NCI-H82 (cell line): ENCODE measurements at regions not wholly inside any gene's neighbourhood (a gene's known extent, or its start where the extent isn't known, plus 50 kb on each side); places are given as distances from the start of the nearest gene placed in this dataset.
"Not testable (repeated sequence)": the region's sequence is repeated elsewhere in the genome, so short reads cannot be mapped to it uniquely, and the experiment has no call there.

Experiments
- DNase-seq: peaks from one replicate; lab custom pipeline; 2025; lab: John Stamatoyannopoulos, UW

DNA sequence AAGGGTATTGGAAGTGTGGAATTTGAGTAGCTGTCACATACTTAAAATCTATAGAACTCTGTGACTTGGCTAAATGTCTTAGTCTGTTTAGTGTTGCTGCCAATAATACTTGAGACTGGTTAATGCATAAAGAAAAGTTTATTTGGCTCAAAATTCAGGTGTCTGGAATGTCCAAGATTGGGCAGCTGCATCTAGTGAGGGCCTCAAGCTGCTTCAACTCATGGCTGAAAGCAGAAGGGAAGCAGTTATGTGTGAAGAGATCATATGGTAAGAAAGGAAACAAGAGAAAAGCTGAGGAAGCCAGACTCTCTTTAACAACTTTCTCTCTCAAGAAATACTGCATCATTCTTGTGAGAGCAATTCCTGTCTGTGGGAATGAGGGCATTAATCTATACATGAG is 1043.3 kb upstream of the CDH6 start:
- DNase-seq = no peak

DNA sequence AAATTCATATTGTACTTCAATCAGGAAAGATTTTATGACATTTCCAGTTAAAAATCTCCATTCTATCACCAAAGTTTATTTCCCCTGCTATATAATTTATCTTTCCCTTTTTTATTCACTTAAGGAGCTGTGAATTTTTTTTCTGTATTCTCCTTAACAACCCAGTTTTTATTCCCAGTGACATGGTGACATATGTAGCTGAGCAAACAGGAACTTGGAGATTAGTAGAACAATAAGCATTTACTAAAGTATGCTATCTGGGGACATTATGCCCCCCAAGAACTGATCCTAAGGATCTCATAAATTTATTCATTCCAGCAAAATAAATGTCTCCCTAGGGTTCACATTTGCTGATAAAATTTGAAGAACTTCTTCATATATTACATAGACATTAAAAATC is 1044.0 kb upstream of the CDH6 start:
- no peak for DNase-seq

DNA sequence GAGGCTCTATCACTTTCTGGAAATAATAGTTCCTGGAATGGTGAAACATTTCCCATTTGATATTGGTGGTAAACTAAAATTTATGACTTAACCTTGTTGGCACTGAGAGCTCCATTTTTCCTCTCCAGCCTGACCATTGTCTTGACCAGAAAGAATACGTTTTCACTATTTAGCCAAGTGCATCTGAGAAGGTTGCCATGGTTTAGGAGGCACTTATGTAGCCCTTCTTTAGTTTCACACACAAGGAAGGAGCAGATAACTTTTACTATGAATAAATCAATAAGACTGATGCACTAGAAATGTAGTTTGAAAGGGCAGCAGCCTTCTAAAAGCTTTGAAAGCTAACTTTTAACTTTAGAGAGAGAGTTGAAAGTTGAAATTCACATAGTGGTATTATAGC is 1045.5 kb upstream of the CDH6 start:
- no peak for DNase-seq

- DNase-seq = not testable (repeated sequence)
These were observed 1049.4 kb upstream of the CDH6 start for GRCh38 chr5:30144059-30144458.

DNA sequence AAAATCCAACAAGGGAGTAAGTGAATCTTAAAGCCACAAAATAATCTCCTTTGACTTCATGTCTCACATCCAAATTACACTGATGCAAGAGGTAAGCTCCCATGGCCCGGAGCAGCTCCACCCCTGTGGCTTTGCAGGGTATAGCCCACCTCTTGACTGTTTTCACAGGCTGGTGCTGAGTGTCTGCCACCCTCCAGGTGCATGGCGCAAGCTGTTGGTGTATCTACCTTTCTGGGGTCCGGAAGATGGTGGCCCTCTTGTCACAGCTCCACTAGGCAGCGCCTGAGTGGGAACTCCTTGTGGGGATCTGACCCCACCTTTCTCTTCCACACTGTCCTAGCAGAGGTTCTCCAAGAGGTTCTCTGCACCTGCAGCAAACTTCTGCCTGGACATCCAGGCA is 1051.1 kb upstream of the CDH6 start:
- no peak for DNase-seq

DNA sequence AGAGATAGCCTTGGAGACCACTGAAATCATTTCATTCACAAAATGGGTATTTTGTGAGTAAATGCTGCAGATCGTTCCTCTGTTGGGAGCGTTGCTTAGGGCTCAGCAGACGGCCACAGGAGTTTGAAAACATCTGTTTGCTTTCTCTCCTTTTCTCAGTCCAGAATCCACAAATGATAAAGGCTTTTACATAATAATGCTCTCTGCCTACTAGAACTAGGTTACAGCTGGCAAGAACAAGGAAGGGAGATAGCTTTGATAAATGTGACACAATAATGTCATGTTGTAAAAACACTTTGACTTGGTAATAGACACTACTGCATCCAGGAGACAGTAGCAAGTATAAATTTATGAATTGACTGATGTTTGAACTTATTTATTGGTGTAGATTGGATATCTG is 1072.4 kb upstream of the CDH6 start:
- no peak for DNase-seq

DNA sequence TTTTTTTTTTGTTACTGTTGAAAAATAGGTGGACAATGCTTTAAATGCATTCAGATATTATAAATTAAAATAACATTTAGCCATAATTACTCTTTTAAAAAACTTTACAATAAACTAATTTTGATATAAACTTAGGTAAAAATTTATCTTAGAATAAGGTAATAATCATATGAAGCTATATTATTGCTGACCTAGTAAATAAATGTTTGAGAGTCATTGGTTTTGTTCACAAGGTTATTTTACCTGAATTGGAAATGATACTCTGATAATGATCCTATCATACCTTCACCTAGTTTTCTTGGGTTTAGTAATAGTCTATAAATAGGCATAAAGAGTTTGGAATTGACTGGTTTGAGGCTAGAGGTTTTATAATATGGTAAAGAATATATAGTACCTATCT is 1076.4 kb upstream of the CDH6 start:
- no peak for DNase-seq

GRCh38 chr5:30113542-30113941 is 1079.9 kb upstream of the CDH6 start:
- DNase-seq = no peak

DNA sequence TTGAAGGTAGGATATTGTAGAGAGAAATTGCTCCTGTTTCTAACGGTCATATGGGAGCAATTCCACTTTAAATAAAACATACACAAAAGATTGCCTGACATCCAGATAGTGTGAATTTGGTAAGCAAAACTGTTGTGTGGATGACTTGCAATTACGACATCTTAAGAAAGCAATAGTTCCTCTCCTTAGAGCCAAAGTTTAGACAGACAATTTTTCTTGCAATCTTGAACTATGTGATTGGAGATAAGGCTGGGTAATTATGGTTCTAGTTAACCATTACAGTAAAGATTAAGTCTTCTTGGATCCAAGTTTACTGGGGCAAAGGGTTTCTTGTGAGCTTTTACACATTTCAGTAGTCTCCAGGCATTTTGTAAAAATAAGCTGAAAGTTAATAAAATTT is 1080.6 kb upstream of the CDH6 start:
- DNase-seq = no peak

DNA sequence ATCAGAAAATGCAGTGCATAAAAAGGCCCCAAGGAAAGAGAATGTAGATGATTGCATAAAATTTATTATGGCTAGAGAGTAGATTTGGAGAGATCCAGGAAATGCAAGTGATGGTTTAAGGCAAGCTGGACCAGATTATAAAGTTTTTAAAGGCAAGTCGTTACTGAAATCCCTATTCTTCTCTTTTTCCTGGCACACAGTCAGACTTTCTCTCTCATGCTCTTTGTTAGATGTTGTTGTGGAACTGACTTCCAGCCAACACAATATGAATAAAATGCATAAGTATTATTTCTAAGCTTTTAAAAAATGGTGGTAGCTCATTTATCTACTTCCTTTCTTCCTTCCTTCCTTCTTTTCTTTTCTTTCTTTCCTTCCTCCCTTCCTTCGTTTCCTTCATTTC is 1085.4 kb upstream of the CDH6 start:
- DNase-seq = no peak

DNA sequence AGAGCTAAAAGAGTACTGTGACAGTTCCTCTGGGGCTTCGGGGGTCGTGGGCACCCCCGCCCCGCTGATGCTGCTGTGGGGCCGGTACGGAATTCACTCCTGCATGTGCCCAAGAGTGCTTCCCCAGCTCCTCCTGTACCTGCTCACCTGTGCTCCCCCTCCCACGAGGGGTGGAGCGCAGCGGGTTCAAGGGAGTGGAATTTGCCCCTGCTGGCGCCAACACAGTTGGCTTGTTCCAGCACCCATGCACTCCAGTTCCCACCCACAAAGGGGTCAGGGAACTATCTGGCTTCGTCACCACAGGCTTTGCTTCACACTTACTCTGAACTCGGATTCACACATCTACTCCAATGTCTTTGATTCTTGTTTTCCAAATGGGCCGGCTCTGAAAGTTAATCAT is 1086.9 kb upstream of the CDH6 start:
- DNase-seq = no peak

- no peak for DNase-seq
These were observed 1088.5 kb upstream of the CDH6 start for GRCh38 chr5:30104872-30105596.

DNA sequence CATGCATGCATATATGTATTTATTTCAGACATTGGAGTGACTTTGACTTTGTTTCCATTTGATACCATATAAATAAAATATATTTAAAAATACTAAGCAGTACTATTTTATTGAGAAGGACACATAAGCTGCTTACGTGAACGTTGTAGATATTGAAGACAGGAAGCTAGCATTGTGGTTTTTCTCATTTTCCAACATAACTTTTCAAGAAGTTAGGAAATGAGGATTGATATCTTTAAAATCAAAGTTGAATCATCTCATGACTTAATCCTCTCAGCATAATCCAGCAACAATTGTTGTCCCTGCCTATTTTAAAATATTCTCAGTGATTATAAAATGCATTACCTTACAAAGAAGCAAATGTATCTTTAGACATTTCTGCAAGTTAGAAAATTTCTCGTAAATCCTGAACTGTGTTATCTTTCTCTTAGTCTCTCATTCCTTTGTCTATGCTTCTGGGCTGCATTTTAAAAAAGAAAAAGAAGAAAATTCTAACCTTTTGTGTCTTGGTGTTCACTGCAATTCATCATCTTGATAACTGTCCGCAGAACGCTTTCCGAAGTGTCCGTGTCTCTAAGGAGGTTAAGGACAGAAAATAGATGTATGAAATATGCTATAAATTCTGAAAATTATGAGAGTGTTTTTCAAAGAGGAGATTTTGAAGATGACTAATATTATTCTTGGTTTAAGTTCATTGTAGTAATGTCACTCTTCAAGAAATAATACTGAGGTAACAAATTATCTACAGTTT is 1089.9 kb upstream of the CDH6 start:
- DNase-seq = no peak

DNA sequence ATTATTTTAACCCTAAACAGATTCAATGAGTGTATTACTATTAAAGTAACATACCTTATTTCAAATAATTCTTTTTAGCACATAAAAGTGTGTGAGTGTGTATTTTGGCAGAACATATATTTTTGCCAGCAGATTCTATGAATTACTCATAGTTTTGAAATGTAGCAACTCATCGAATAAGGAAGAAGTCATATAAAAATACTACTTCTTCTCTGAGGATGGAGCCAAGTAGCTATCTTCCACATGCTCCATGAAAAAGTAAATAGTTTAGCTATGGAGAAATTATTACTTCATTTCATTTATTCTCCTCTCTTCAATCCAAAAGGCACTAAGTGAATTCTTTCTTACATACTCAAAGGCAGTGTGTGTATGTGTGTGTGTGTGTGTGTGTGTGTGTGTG is 1090.4 kb upstream of the CDH6 start:
- no peak for DNase-seq

DNA sequence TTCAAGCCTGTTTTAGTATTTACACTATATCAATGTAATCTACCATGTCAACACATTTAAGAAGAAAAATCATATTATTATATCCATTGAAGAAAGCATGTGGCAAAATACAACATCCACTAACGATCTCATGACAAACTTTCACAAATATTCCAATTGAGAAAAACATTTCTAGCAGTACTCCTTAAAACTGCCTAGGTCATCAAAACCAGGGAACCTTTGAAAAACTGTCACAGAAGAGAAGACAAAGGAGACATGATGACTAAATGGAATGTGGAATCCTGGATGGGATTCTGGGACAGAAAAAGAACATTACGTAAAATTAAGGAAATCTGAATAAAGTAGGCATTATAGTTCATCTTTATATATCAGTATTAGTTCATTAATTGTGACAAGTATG is 1091.3 kb upstream of the CDH6 start:
- no peak for DNase-seq

DNA sequence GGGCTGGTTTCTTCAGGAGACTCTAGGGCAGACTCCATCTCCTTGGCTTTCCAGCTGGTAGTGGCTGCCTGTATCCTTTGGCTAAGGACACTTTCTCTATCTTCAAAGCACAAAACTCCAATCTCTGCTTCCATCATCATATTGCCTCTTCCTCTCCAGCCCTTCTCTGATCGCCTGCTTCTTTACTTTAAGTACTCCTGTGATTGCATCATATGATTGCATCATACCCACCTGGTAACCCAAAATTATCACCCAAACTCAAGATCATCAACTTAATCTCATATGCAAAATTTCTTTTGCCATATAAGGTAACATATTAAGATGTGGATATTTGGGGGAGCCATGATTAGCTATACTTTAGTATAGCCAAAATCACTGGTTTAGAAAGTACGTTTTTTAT is 1092.6 kb upstream of the CDH6 start:
- no peak for DNase-seq

DNA sequence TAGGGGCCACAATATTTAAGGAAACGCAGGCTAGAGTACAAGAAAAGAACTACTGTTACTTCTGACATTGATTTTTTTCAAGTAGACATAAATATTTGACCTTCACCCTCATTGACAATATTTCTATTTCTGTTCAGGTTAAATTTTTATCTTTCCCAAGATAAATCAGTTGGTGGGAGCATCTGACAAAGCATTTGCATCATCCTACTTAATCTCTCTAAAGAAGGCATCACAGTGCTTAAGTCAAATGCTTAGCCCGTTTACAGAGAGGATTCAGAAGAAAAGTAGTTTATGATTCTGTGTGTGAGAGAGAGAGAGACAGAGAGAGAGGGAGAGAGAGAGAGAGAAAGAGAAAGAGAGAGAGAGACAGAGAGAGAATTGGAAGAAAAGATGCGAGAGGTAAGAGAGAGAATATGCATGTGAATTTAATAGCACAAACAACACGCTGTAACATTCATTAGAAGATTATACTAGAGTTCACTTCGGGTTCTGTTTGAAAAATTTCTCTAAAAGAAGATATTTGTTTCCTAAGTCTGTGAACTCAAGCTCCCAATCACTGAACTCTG is 1093.3 kb upstream of the CDH6 start:
- peak; percentile 43 for DNase-seq

DNA sequence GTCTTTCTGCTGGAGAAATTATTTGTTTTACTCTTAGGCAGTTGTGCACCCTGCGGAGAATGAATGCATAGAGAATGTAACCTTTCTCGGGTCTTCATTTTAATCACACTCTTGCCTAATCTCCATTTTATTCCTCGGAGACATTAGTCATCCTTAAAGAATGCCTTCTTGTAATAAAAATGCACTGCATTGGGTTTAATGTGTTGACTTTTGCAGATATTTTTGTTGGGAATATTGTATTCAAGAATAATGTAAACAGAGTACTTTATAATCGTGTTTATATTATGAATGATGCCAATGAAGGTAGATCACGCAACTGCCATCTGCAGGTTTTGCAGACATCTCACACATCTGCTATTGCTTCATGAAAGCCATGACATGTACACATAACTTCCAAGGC is 1093.9 kb upstream of the CDH6 start:
- DNase-seq = no peak

DNA sequence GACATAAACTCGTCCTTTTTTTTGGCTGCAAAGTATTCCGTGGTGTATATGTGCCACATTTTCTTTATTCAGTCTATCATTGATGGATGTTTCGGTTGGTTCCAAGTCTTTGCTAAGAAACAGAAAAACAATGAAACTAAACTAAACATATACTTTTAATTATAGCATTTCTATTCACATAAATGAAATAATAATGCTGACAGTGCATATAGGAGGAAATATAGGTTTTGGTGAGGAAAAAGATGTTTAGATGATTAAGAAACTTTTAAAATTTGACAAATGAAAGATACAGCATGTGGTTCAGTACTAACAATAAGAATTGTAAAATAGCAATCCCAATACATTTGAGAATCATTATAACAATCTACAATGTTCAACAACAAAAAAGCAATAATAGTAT is 1094.5 kb upstream of the CDH6 start:
- no peak for DNase-seq

DNA sequence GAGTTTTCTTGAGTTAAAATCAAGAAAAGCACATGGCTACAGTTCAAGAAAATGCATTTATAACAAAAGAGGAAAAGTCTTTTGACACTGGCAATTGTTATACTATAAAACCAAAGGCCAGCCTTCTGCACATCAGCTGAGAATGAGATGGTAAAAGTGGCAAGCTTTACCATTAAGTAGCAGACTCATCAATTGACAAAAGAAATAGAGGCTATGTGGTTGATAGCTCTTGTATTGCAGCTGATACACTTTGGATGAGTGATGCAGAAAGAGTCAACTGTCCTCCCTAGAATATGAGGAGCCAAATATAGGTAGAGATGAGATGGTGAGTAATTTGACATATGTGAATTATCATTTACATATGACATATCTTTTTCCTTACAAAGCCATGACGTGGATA is 1100.9 kb upstream of the CDH6 start:
- no peak for DNase-seq

GRCh38 chr5:30069441-30070263 is 1123.8 kb upstream of the CDH6 start:
- no peak for DNase-seq

- no peak for DNase-seq
These were observed 1130.0 kb upstream of the CDH6 start for GRCh38 chr5:30063503-30063902.

DNA sequence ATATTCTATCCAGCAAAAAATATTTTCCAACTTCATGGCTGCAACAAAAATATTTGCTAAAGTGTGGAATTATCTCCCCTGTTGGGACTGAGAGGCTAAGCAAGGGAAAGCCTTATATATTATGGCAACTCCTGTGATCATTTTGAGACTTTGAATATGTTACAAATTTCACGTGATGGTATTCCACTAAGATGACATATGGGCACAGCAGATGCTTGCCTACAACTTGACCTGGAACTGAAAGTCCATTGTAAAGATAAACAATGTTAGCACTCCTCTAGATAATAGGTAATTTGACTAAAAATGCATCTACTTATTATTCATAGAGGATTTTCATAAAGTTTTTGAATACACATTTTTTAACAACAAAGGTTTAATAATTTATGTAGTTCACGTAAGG is 1141.5 kb upstream of the CDH6 start:
- DNase-seq = peak; percentile 4
